ENCODE measurements at regions not wholly inside any gene's neighbourhood (a gene's known extent, or its start where the extent isn't known, plus 50 kb on each side); places are given as distances from the start of the nearest gene placed in this dataset.
"Not testable (repeated sequence)": the region's sequence is repeated elsewhere in the genome, so short reads cannot be mapped to it uniquely, and the experiment has no call there.

DNA sequence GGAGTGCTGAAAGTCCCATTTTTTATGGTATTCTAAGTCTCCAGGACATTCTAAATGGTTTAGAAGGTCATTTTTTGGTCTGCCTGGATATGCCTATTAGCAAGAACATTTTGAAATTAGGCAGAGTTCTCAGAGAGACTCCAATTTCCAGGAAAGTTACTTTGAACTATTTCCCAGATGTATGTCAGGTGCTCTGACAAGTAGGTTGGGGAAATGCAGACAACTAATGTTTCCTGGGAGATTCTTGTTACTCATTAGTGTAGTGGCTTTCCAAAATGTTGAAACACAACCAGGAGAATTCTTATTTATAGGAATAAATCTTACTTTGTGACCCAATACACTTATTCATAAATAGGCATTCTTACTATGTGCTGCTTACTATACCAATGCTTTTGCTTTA is 268.4 kb downstream of the ZNF37A start:
- not testable (repeated sequence) for DNase-seq (ENCODE audit: low spot score)

DNA sequence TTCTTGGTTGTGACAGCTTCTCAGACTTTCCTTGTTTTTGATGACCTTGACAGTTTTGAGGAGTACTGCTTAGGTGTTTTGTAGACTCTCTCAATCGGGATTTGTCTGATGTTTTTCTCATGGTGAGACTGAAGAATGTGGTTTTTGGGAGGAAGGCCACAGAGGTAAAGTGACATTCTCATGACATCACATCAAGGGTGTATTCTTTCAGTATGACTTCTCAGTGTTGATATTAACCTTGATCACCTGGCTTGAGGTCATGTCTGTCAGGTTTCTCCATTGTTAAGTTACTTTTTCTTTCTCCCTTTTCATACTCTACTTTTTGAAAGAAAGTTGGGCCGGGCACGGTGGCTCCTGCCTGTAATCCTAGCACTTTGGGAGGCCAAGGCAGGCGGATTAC is 269.9 kb downstream of the ZNF37A start:
- DNase-seq (ENCODE audit: low spot score): not testable (repeated sequence)

DNA sequence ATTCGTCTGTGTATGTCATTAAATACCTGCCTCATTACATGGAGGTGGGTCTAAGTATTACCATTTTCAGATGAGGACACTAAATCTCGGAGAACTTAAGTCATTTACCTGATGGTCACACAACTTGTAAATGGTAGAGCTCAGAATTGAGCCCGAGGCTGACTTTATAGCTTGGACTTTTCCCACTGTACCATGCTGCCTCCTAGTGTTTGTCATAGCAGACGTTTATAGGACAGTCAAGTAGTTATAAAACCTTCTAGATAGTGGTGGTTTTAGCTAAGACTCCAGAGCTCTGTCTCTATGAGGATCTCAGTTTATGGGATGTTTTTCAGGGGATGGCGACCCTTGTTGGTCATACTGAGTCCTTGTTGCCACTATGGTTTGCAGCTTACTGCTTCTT is 271.8 kb downstream of the ZNF37A start:
- DNase-seq (ENCODE audit: low spot score): not testable (repeated sequence)

DNA sequence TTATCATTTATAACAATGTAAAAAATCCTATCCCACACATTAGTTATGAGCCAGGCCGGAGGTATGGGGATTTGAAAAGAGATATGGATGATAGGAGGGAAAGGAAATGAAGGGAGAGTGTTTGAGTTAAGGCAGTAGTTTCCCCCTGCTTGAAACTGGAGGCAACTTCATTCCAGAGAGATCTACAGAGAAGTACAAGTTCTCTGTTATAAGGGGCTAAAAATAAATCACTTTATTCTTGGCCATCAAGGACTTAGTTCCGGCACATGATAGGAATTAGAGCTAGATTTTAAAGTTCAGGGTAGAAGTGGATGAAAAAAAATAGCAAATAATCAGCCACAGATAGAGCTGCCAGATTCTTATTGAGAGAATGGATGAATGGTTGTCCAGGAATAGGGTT is 289.7 kb downstream of the ZNF37A start:
- DNase-seq (ENCODE audit: low spot score): not testable (repeated sequence)

DNA sequence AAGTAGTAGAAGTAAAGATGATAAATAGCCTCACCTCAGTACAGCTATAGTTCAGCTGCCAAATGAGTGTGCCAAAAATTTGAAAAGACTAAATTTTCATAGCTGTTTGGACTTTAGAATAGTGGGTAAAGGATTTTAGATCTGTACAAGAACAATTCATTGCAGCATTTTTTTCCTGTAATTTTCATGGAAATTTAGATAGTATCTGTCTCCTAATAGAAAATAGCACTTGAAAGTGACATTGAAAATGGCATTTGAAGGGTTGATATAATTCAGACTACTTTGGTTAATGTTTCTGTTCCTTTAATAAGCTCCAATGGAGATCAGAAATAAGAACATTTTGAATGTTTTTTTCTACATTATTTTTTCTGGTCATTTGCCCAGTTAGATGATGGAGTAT is 292.7 kb downstream of the ZNF37A start:
- DNase-seq (ENCODE audit: low spot score): not testable (repeated sequence)

DNA sequence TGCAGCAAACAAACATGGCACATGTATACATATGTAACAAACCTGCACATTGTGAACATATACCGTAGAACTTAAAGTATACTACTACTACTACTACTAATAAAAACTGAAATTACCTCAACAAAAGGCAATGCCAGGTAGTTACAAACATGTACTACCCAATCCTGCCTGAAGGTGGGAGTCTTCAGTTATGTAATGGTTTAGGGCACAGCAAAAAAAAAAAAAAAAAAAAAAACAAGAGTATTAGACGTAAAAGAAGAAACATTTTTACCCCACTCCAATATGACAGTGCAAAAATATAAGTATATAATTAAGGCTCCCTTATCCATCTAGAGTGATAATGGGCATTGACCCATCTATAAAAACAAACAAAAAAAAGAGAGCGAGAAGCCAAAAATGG is 296.6 kb downstream of the ZNF37A start:
- DNase-seq (ENCODE audit: low spot score): peak; percentile 2

DNA sequence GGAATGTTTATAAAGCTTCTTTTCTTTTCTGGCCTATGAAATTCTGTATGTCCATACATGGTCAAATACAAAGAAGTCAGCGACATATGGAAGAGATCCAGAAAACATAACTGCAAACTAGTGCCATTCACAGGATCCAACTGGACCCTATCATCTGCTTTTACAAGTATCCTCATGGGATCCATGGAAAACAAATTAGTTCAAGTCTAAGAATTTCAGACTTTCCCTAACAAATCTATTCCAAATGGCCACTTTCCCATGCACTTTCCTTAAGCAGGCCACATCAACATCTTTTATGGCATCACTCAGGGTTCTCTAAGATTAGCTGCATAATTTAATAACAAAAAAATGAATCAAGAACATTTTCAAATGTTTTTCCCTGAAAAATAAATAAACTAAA is 301.3 kb downstream of the ZNF37A start:
- not testable (repeated sequence) for DNase-seq (ENCODE audit: low spot score)

DNA sequence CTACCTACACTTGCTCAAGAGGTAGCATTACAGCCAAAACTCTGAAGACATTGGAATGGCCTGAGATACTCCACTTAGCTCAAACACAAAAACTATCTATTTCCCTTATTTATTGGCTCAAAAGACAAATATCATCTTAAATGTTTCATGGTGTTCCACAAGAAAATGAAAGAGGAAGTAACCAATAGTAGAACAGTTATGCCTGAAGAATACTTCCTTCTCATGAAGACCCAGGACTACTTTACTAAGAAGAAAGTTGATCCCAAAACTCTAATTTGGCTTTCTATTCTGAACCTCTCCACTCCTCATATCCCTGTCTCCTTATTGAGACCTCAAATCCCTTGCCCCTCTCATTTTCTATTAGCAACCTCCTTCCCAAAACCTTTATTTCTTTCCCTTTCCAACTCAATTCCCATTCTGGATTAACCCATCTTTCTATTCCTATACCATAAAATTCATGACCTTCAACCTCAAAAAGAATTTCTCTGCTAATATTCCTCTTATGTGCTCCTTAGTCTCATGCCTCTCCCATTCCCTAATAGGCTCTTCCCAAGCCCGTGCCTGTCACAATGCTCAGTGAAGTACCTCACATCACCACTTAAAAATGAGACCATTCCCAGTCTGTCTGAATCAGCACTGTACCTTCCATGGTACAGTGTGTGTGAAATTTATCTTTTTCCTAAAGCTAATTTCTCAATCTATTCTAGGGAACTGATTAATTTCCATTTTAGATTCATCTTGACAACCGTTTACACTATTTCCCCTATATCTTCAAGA is 302.2 kb downstream of the ZNF37A start:
- DNase-seq (ENCODE audit: low spot score): not testable (repeated sequence)

DNA sequence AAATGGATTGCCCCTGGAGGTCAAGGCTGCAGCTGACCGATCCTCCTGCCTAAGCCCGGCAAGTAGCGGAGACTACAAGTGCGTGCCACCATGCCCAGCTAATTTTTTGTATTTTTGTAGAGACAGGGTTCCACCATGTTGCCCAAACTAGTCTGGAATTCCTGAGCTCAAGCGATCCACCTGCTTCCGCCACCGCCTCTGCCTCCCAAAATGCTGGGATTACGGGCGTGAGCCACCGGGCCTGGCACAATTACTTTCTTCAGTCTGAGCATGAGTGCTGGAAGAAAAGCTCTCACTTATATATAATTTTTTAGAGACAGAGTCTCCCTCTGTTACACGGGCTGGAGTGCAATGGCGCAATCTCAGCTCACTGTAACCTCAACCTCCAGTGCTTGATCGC is 307.4 kb downstream of the ZNF37A start:
- DNase-seq (ENCODE audit: low spot score): not testable (repeated sequence)

DNA sequence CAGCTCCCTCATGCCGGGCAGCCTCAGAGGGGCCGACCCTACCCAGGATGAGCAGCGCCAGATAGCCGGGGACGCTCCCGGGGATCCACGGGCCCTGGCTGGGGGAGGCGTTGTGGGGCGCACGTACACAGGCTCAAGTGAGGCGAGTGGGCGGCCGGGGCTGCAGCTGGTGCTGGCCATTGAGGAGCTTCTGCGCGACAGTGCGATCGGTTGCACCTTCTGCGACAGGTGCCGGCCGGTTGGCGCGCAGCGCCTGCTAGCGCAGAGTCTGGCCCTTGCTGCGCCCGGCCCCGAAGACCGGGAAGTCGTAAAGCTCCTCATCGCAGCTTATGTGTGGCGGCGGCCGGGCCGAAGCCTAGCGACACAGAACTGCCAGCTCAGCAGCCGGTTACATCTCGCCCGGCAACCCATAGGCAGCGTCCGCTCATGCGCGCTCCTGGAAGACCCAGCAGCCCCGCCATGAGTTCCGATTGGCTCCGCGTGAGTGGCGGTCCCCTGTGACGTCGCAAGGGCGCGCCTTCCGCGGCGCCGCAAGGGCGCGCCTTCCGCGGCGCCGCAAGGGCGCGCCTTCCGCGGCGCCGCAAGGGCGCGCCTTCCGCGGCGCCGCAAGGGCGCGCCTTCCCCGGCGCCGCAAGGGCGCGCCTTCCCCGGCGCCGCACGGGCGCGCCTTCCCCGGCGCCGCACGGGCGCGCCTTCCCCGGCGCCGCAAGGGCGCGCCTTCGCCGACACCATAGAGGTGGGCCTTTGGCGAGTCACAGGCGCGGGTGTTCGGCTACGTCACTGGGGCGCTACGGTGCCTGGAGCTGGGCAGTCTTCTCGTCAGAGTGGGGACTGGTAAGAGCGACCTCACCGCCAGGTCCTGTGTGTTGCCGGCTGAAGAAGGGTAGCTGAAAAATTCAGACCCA is 308.6 kb downstream of the ZNF37A start:
- DNase-seq (ENCODE audit: low spot score): peak; percentile 80

DNA sequence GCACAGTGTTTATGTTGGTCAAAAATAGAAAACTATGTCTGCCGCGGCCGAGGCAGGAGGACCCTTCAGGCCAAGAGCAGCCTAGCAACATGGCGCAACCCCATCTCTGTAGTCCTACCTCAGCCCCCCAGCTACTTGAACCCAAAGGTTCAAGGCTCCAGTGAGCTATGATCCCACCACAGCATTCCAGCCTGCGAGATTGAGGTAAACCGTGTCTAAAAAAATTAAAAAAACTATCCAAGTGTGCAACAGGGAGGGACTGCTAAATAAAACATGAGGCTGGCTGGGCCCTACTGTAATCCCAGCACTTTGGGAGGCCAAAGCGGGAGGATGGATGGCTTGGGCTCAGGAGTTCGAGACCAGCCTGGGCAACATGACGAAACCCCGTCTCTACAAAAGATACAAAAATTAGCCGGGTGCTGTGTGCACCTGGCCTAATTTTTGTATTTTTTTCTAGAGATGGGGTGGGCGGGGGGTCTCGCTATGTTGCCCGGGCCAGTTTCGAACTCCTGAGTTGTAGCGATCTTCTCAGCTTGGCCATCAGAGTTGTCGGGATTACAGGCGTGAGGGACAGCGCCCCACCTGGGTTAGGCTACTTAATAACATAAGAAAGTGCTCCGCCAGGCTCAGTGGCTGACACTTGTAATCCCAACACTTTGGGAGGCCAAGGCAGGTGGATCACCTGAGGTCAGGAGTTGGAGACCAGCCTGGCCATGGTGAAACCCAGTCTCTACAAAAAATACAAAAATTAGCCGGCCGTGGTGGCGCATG is 309.4 kb downstream of the ZNF37A start:
- DNase-seq (ENCODE audit: low spot score): peak; percentile 6

DNA sequence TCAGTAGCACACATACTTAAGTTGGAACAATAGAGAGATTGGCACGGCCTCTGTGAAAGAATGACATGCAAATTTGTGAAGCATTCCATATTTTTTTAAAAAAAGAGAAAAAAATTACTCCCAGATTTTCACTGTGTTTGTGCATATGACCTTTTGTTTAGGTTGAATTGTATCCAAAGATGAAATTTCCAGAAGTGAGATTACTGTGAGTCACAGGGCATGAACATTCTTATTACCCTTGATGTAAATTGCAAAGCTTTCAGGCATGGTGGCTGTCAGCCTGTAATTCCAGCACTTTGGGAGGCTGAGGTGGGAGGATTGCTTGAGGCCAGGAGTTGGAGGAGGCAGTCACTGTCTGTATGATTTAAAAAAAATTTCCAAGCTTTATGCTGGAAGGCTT is 329.5 kb downstream of the ZNF37A start:
- DNase-seq (ENCODE audit: low spot score): not testable (repeated sequence)

DNA sequence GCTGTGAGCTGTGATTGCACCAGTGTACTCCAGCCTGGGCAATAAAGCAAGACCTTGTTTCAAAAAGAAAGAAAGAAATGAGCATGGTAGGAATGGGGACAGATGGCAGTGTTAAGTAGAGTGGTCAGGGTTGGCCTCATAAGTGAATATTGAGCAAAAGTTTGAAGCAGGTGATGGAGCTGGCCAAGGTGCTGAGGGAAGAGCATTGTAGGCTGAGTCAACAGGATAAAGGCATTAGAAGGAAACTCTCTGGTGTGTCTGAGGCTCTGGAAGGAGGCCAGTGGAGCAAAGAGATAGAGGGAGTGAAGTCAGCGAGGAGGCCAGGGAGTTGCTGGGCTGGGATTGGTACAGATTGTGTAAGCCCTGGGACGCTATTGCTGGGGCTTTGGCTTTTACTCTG is 336.1 kb downstream of the ZNF37A start:
- DNase-seq (ENCODE audit: low spot score): not testable (repeated sequence)

DNA sequence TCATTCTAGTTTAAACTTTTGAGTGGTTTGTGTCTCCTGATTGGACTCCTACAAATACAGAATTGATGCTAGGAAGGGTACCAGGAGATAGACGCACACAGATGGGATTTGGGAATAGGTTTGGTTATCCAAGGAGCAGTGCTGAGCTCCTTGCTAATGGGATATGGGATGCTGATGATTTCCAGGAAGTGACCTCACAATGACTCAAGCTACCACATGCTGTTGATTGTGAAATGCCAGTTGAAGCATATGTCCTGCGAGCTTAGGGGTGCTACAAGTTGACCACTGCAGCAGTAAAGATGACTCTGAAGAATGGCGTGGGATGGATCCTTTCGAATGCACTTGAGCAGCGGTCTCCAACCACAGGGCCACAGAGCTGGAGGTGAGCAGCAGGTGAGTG is 343.2 kb downstream of the ZNF37A start:
- not testable (repeated sequence) for DNase-seq (ENCODE audit: low spot score)

DNA sequence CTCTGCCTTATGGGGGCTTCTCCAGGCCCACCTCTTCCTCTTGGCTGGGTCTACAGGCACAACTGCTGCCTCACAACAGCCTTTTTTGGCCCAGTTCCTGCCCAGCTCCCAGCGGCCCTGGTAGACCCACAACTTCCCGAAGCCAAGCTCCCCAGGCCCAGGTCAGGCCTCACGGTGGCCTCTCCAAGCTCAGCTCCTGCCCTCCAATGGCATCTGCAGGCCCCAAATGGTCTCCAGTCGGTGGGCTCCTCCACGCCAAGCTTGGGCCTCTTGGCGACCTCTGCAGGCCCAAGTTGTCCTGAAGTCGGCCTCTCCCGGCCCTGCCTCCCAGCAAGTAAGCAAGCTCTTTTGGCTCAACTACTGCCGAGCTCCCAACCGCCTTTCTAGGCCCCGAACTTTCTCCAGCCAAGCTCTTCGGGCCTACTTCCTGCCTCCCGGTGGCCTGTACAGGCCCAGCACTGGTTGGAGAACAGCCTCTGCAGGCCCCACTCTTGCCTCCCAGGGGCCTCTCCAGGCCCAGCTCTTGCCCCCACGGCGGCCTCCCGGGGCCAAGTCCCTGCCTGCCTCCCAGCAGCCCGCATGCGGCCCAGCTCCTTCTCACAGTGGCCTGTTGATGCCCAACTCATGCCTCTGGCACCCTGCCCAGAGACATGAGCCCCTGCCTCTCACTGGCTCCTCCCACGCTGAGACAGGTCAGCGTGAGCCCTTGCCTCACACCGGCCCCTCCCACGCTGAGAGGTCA is 354.6 kb downstream of the ZNF37A start:
- DNase-seq (ENCODE audit: low spot score): not testable (repeated sequence)

DNA sequence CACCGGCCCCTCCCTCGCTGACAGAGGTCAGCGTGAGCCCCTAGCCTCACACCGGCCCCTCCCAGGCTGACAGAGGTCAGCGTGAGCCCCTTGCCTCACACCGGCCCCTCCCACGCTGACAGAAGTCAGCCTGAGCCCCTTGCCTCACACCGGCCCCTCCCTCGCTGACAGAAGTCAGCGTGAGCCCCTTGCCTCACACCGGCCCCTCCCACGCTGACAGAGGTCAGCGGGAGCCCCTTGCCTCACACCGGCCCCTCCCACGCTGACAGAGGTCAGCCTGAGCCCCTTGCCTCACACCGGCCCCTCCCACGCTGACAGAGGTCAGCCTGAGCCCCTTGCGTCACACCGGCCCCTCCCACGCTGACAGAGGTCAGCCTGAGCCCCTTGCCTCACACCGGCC is 355.5 kb downstream of the ZNF37A start:
- DNase-seq (ENCODE audit: low spot score): not testable (repeated sequence)

DNA sequence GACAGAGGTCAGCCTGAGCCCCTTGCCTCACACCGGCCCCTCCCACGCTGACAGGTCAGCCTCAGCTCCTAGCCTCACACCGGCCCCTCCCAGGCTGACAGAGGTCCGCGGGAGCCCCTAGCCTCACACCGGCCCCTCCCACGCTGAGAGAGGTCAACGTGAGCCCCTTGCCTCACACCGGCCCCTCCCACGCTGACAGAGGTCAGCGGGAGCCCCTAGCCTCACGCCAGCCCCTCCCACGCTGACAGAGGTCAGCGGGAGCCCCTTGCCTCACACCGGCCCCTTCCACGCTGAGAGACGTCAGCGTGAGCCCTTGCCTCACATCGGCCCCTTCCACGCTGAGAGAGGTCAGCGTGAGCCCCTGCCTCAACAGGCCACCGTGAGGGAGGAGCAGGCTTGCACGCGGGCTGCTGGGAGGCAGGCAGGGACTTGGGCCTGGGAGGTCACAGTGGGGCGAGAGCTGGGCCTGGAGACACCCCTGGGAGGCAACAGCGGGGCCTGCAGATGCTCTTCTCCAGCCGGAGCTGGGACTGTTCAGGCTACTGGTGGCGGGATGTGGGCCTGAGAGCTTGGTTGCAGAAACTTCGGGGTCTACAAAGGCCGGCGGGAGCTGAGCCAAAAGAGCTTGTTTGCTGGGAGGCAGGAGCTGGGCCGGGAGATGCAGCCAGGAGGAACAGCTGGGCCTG is 356.4 kb downstream of the ZNF37A start:
- DNase-seq (ENCODE audit: low spot score): not testable (repeated sequence)

DNA sequence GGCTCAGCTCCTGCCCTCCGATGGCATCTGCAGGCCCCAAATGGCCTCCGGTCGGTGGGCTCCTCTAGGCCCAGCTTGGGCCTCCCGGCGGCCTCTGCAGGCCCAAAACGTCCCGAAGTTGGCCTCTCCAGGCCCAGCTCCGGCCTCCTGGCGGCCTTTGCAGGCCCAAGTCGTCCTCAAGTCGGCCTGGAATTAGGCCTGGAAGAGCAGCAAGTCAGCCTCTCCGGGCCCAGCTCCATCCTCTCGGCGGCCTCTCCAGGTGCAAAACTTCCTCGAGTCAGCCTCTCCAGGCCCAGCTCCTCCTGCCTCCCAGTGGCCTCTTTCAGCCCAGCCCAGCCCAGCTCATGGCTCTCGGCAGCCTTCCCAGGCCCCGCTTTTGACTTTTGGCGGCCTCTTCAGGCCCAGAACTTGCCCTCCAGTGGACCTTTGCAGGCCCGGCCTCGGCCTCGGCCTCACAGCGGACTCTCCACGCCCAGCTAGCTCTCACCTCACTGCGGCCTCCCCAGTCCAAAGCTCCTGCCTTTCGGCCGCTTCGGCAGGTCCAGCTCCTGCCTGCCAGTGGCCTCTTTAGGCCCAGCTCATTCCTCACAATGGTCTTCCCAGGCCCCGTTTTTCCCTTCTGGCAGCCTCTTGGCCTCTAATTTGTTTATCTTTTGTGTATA is 357.3 kb downstream of the ZNF37A start:
- not testable (repeated sequence) for DNase-seq (ENCODE audit: low spot score)
